PC-9 (cell line): ENCODE measurements at regions not wholly inside any gene's neighbourhood (a gene's known extent, or its start where the extent isn't known, plus 50 kb on each side); places are given as distances from the start of the nearest gene placed in this dataset.
"Not testable (repeated sequence)": the region's sequence is repeated elsewhere in the genome, so short reads cannot be mapped to it uniquely, and the experiment has no call there.

ENCODE experiments used
- BruUV-seq: library from RNA; stranded (reverse); fragments of 400-500 nt; replicated peaks from 2 replicates; lab custom pipeline; 2021; lab: Mats Ljungman, UMichigan
- CTCF ChIA-PET: fragments of 300-600 bp; sonication (Branson Sonifier 250); formaldehyde crosslinking; loops from one replicate; lab custom pipeline; 2022; ENCODE audit warnings: antibody characterized with exemption; lab: Charles Lee
- POLR2A ChIA-PET: fragments of 300-600 bp; sonication (Branson Sonifier 250); formaldehyde crosslinking; loops from one replicate; lab custom pipeline; 2022; ENCODE audit warnings: antibody characterized with exemption; ENCODE audit not compliant: unreplicated experiment; lab: Charles Lee
- DNase-seq, 2 experiments: peaks; one replicate each; pipeline versions ENCODE4 v3.0.0 to v3.0.0-alpha.2; 2015 to 2022; ENCODE audit warnings: mixed read lengths in 1 of 2
- H2AFZ ChIP-seq: fragments of 200-600 bp; sonication (generic); 2 replicates; pipeline ENCODE4 v1.8.1; 2017; ENCODE audit warnings: antibody characterized with exemption
- H3F3A ChIP-seq: fragments of 200-600 bp; sonication (generic); 2 replicates; pipeline ENCODE4 v1.8.1; 2017; ENCODE audit warnings: antibody characterized with exemption, mild to moderate bottlenecking, low read depth; ENCODE audit not compliant: insufficient read depth
- H3K27ac ChIP-seq: fragments of 200-600 bp; sonication (generic); 2 replicates; pipeline ENCODE4 v1.6.1; 2016; ENCODE audit warnings: mixed run types
- H3K27me3 ChIP-seq: fragments of 200-600 bp; sonication (generic); 2 replicates; pipeline ENCODE4 v1.6.1; 2016; ENCODE audit warnings: low read depth, mixed run types; ENCODE audit not compliant: insufficient read depth
- H3K36me3 ChIP-seq: fragments of 200-600 bp; sonication (generic); 2 replicates; pipeline ENCODE4 v1.6.1; 2016; ENCODE audit warnings: low read depth, mixed run types
- H3K4me1 ChIP-seq: fragments of 200-600 bp; sonication (generic); replicated peaks from 2 replicates; pipeline ENCODE4 v1.6.1; 2016; ENCODE audit warnings: mixed run types; ENCODE audit not compliant: insufficient read depth
- H3K4me2 ChIP-seq: fragments of 200-600 bp; sonication (generic); 2 replicates; pipeline ENCODE4 v1.6.1; 2017; ENCODE audit warnings: mixed run types
- H3K4me3 ChIP-seq: fragments of 200-600 bp; sonication (generic); 2 replicates; pipeline ENCODE4 v1.6.1; 2016; ENCODE audit warnings: mixed run types
- H3K79me2 ChIP-seq: fragments of 200-600 bp; sonication (generic); 2 replicates; pipeline ENCODE4 v1.6.1; 2017; ENCODE audit warnings: low read depth, mixed run types
- H3K9me2 ChIP-seq: fragments of 200-600 bp; sonication (generic); 2 replicates; pipeline ENCODE4 v1.8.1; 2017; ENCODE audit warnings: mild to moderate bottlenecking; ENCODE audit not compliant: insufficient read depth
- H3K9me3 ChIP-seq: fragments of 200-600 bp; sonication (generic); 2 replicates; pipeline ENCODE4 v1.8.1; 2016; ENCODE audit warnings: low read depth; ENCODE audit not compliant: insufficient read depth
- H4K20me1 ChIP-seq: fragments of 200-600 bp; sonication (generic); 2 replicates; pipeline ENCODE4 v1.8.1; 2017; ENCODE audit not compliant: insufficient read depth
- CTCF ChIP-seq: fragments of 200-600 bp; sonication (generic); conservative IDR thresholded peaks from 2 replicates; pipeline ENCODE4 v1.6.1; 2017; ENCODE audit warnings: mixed run types, antibody characterized with exemption, mild to moderate bottlenecking, moderate library complexity
- EZH2 ChIP-seq: fragments of 200-600 bp; sonication (generic); IDR thresholded peaks from 2 replicates; pipeline ENCODE4 v1.8.0; 2017; ENCODE audit warnings: antibody characterized with exemption, low read depth
- intact Hi-C: fragments of 100-400 bp; cut with micrococcal nuclease; formaldehyde crosslinking; loops from one replicate; pipeline ENCODE4 v1.10.0; 2022; ENCODE audit not compliant: unreplicated experiment

- Histone ChIP-seq H3K9me2 (no peaks in the 10 kb centered on the region; the same call in 1 of the 2 replicates), H4K20me1 (no peaks in the 10 kb centered on the region), H3K36me3 (no peaks in the 10 kb centered on the region), H3K27me3 (no peaks in the 10 kb centered on the region), H3K4me3 (no peak overlapping the region), H3K9me3 (peaks cover 5% of the 10 kb centered on the region; the same call in 1 of the 2 replicates), H3F3A (no peaks in the 10 kb centered on the region), H2AFZ (no peak overlapping the region), H3K4me1 (peaks cover 11% of the 10 kb centered on the region), H3K79me2 (no peaks in the 10 kb centered on the region), H3K4me2 (no peak overlapping the region), H3K27ac (no peak overlapping the region)
- BruUV-seq, result no TSS peak
- TF ChIP-seq EZH2, result no peak
- TF ChIP-seq CTCF, result no peak
- intact Hi-C loops, result no loop called here
- ChIA-PET POLR2A (no interaction called here), CTCF (no interaction called here)
- DNase-seq, result no peak
Measured at GRCh38 chr3:106104078-106104477, 235.3 kb upstream of the CBLB start.

- Histone ChIP-seq H3K27ac (no peak overlapping the region), H3K4me1 (peaks cover 22% of the 10 kb centered on the region), H3K36me3 (no peaks in the 10 kb centered on the region), H3K9me2 (no peaks in the 10 kb centered on the region), H3K9me3 (peaks cover 13% of the 10 kb centered on the region), H2AFZ (no peak overlapping the region), H4K20me1 (no peaks in the 10 kb centered on the region), H3K27me3 (no peaks in the 10 kb centered on the region), H3K79me2 (no peaks in the 10 kb centered on the region), H3F3A (no peaks in the 10 kb centered on the region), H3K4me2 (no peak overlapping the region), H3K4me3 (no peak overlapping the region)
- intact Hi-C loops, result no loop called here
- TF ChIP-seq CTCF, result no peak
- TF ChIP-seq EZH2, result no peak
- ChIA-PET CTCF (no interaction called here), POLR2A (no interaction called here)
- no TSS peak for BruUV-seq
- no peak for DNase-seq
Measured at GRCh38 chr3:106108925-106109324, 240.1 kb upstream of the CBLB start.

GRCh38 chr3:106112561-106112960, 243.7 kb upstream of the CBLB start:
- not testable (repeated sequence) for BruUV-seq, H2AFZ ChIP-seq
- intact Hi-C loops, result loop anchor here (10.0 kb wide), 3 partner anchors 92 to 492 kb away; no protein-coding TSS in a partner anchor

GRCh38 chr3:106113747-106114146, 244.9 kb upstream of the CBLB start:
- H3K9me3 ChIP-seq, result peaks cover 36% of the 10 kb centered on the region
- H3K9me2 ChIP-seq, result no peaks in the 10 kb centered on the region; the same call in 1 of the 2 replicates
- peaks cover 8% of the 10 kb centered on the region for H3F3A ChIP-seq
- intact Hi-C loops, result loop anchor here (2.0 to 10.0 kb wide), 4 partner anchors 91 to 491 kb away; partner anchors contain the start of gene CBLB
- TF ChIP-seq CTCF (no peak), EZH2 (no peak)
- H3K27ac ChIP-seq, result peak overlapping the region; percentile 92
- ChIA-PET POLR2A (no interaction called here), CTCF (no interaction called here)
- no TSS peak for BruUV-seq
- peaks cover 57% of the 10 kb centered on the region for H3K4me1 ChIP-seq
- no peaks in the 10 kb centered on the region for H3K27me3 ChIP-seq
- H4K20me1 ChIP-seq, result no peaks in the 10 kb centered on the region
- no peak overlapping the region for H3K4me2 ChIP-seq
- no peak overlapping the region for H2AFZ ChIP-seq
- H3K36me3 ChIP-seq, result no peaks in the 10 kb centered on the region
- H3K4me3 ChIP-seq, result no peak overlapping the region
- DNase-seq, result no peak
- H3K79me2 ChIP-seq, result no peaks in the 10 kb centered on the region

More at GRCh38 chr3:106112561-106112960, 243.7 kb upstream of the CBLB start:
- H3K4me3 ChIP-seq, CTCF ChIA-PET, H3K27me3 ChIP-seq, H3F3A ChIP-seq, H4K20me1 ChIP-seq, POLR2A ChIA-PET, H3K4me2 ChIP-seq, H3K9me2 ChIP-seq, H3K79me2 ChIP-seq, DNase-seq, H3K36me3 ChIP-seq: not testable (repeated sequence)
- Histone ChIP-seq H3K27ac (peak overlapping the region; percentile 92; the same call in 1 of the 2 replicates), H3K9me3 (peaks cover 35% of the 10 kb centered on the region), H3K4me1 (peaks cover 56% of the 10 kb centered on the region)
